ENCODE measurements at regions not wholly inside any gene's neighbourhood (a gene's known extent, or its start where the extent isn't known, plus 50 kb on each side); places are given as distances from the start of the nearest gene placed in this dataset.

DNA sequence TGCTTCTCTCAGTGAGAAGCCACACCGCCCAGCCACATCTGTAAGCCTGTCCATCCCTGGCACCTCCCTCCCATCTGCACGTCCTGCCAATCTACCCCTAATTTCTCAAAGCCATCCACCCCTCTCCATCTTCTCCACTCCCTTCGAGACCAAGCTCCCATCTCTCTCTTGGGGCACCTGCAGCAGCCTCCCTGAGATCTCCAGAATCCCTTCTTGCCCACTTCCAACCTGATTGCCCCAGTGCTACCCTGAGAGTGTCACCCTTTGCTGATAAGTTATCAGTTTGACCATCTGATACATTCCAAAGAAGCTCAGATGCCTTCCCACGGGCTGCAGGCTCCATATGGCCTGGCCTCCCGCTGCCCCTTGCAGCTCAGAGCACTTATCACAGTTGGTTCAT lies 496.1 kb downstream of the SHQ1 start:
- Histone ChIP-seq H3K18ac (ENCODE audit: low read depth, low read length) (no peak overlapping the region), H3K4me2 (ENCODE audit: low read depth, low read length) (no peak overlapping the region), H3K23ac (ENCODE audit: low read depth, low read length) (no peak overlapping the region), H2AFZ (replicated peaks; ENCODE audit: low read length, poor library complexity) (no peak overlapping the region), H2AK9ac (replicated peaks; ENCODE audit: low read depth, low read length, poor library complexity) (no peak overlapping the region), H3K27me3 (ENCODE audit: control insufficient read depth, insufficient read depth, low read length) (peaks cover 11% of the 10 kb centered on the region), H2AK5ac (ENCODE audit: low read depth, low read length) (no peak overlapping the region), H2BK5ac (ENCODE audit: low read depth, low read length, poor library complexity, severe bottlenecking) (no peak overlapping the region), H3K9me3 (ENCODE audit: control insufficient read depth, insufficient read depth, low read length) (no peaks in the 10 kb centered on the region), H3K4ac (ENCODE audit: low read depth, low read length) (no peak overlapping the region), H3K9me1 (ENCODE audit: insufficient read depth, low read length) (no peaks in the 10 kb centered on the region; the same call in 1 of the 2 replicates), H4K91ac (ENCODE audit: insufficient read depth, low read depth, low read length) (no peak overlapping the region), H2BK120ac (ENCODE audit: low read depth, low read length) (no peak overlapping the region), H3K56ac (ENCODE audit: extremely low read depth, insufficient read depth, low read length) (no peak overlapping the region), H2BK20ac (ENCODE audit: low read depth, low read length) (no peak overlapping the region), H2BK15ac (ENCODE audit: low read depth, low read length) (no peak overlapping the region), H3K14ac (replicated peaks; ENCODE audit: low read depth, low read length) (no peak overlapping the region), H3K4me3 (ENCODE audit: insufficient read depth, low read depth, low read length) (no peak overlapping the region), H3K9ac (ENCODE audit: low read depth, low read length) (no peak overlapping the region), H3K36me3 (ENCODE audit: control insufficient read depth, insufficient read depth, low read length) (no peaks in the 10 kb centered on the region), H4K20me1 (ENCODE audit: insufficient read depth, low read length) (no peaks in the 10 kb centered on the region; the same call in 1 of the 2 replicates), H3K4me1 (ENCODE audit: control insufficient read depth, insufficient read depth, low read length) (no peaks in the 10 kb centered on the region), H4K5ac (ENCODE audit: low read depth, low read length) (no peak overlapping the region), H3K79me1 (ENCODE audit: low read depth in 1 of 2, low read length in 2 of 2) (no peaks in the 10 kb centered on the region), H3K27ac (ENCODE audit: insufficient read depth, low read length) (no peak overlapping the region), H4K8ac (ENCODE audit: low read depth in 2 of 2, low read length in 2 of 2) (no peak overlapping the region)
- POLR2A ChIA-PET (ENCODE audit: unreplicated experiment): no interaction called here
- CTCF ChIA-PET: no interaction called here
- intact Hi-C loops (cut with micrococcal nuclease) (no loop called here), in situ Hi-C loops (cut with MboI; ENCODE audit: low sequenced_read_pairs) (no loop called here), dilution Hi-C loops (cut with HindIII; ENCODE audit: low sequenced_read_pairs, unreplicated experiment) (no loop called here)
- TF ChIP-seq, protein P1, sequence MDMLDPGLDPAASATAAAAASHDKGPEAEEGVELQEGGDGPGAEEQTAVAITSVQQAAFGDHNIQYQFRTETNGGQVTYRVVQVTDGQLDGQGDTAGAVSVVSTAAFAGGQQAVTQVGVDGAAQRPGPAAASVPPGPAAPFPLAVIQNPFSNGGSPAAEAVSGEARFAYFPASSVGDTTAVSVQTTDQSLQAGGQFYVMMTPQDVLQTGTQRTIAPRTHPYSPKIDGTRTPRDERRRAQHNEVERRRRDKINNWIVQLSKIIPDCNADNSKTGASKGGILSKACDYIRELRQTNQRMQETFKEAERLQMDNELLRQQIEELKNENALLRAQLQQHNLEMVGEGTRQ (IDR thresholded peaks at IDR 0.05; ENCODE audit: low read depth, low read length): no peak
- no peak for TF ChIP-seq BHLHE40 (IDR thresholded peaks at IDR 0.05; ENCODE audit: low read depth, low read length)
- ATAC-seq (ENCODE audit: low read depth): no peak
- BruUV-seq (replicated peaks): no TSS peak
- DNase-seq: no peak
- 71% methylated on average over 2 of the region's 5 CpGs; no CpG with 5 or more reads in 1 of the 2 experiments for WGBS, 2 experiments (ENCODE audit: extremely low coverage in 2 of 2, insufficient read length in 1 of 2)

All from IMR-90 (cell line).